ENCODE measurements at regions not wholly inside any gene's neighbourhood (a gene's known extent, or its start where the extent isn't known, plus 50 kb on each side); places are given as distances from the start of the nearest gene placed in this dataset.

- no peak for DNase-seq (ENCODE audit: low read depth, low spot score)
Measured at GRCh38 chr3:10555263-10555662, 49.9 kb upstream of the ATP2B2 start.

- no peak for DNase-seq (ENCODE audit: low read depth, low spot score)
Measured at GRCh38 chr3:10556312-10556711, 50.9 kb upstream of the ATP2B2 start.

- DNase-seq (ENCODE audit: low read depth, low spot score): no peak
Measured at GRCh38 chr3:10557250-10557649, 51.9 kb upstream of the ATP2B2 start.

GRCh38 chr3:10557781-10558373 lies 52.5 kb upstream of the ATP2B2 start:
- peak; percentile 35 for DNase-seq (ENCODE audit: low read depth, low spot score)

GRCh38 chr3:10558736-10559135 lies 53.4 kb upstream of the ATP2B2 start:
- no peak for DNase-seq (ENCODE audit: low read depth, low spot score)

- no peak for DNase-seq (ENCODE audit: low read depth, low spot score)
Measured at GRCh38 chr3:10560060-10560861, 54.9 kb upstream of the ATP2B2 start.

GRCh38 chr3:10561162-10561945 lies 56.0 kb upstream of the ATP2B2 start:
- no peak for DNase-seq (ENCODE audit: low read depth, low spot score)

- DNase-seq (ENCODE audit: low read depth, low spot score): no peak
Measured at GRCh38 chr3:10561946-10562560, 56.7 kb upstream of the ATP2B2 start.

GRCh38 chr3:10563396-10563795 lies 58.0 kb upstream of the ATP2B2 start:
- no peak for DNase-seq (ENCODE audit: low read depth, low spot score)

- no peak for DNase-seq (ENCODE audit: low read depth, low spot score)
Measured at GRCh38 chr3:10565814-10566213, 60.4 kb upstream of the ATP2B2 start.

GRCh38 chr3:10566451-10566850 lies 61.1 kb upstream of the ATP2B2 start:
- no peak for DNase-seq (ENCODE audit: low read depth, low spot score)

- DNase-seq (ENCODE audit: low read depth, low spot score): no peak
Measured at GRCh38 chr3:10568549-10568948, 63.2 kb upstream of the ATP2B2 start.

- peak; percentile 45 for DNase-seq (ENCODE audit: low read depth, low spot score)
Measured at GRCh38 chr3:10570196-10570946, 65.0 kb upstream of the ATP2B2 start.

GRCh38 chr3:10574101-10574620 lies 68.8 kb upstream of the ATP2B2 start:
- DNase-seq (ENCODE audit: low read depth, low spot score): no peak

GRCh38 chr3:10575601-10576160 lies 70.3 kb upstream of the ATP2B2 start:
- DNase-seq (ENCODE audit: low read depth, low spot score): no peak

GRCh38 chr3:10577486-10577885 lies 72.1 kb upstream of the ATP2B2 start:
- peak; percentile 20 for DNase-seq (ENCODE audit: low read depth, low spot score)

- no peak for DNase-seq (ENCODE audit: low read depth, low spot score)
Measured at GRCh38 chr3:10580426-10580825, 75.0 kb upstream of the ATP2B2 start.

GRCh38 chr3:10581251-10581650 lies 75.9 kb upstream of the ATP2B2 start:
- peak; percentile 91 for DNase-seq (ENCODE audit: low read depth, low spot score)

GRCh38 chr3:10581716-10582115 lies 76.3 kb upstream of the ATP2B2 start:
- peak; percentile 13 for DNase-seq (ENCODE audit: low read depth, low spot score)

GRCh38 chr3:10582733-10583132 lies 77.3 kb upstream of the ATP2B2 start:
- no peak for DNase-seq (ENCODE audit: low read depth, low spot score)

Data from astrocyte of the hippocampus (primary cell).